A673 (cell line): ENCODE measurements at regions not wholly inside any gene's neighbourhood (a gene's known extent, or its start where the extent isn't known, plus 50 kb on each side); places are given as distances from the start of the nearest gene placed in this dataset.
A peak's percentile ranks its signal among the peaks of the same experiment; 100 is the strongest.

Experiments
- BruUV-seq: library from RNA; stranded (reverse); fragments of 400-500 nt; replicated peaks from 2 replicates; lab custom pipeline; 2021; lab: Mats Ljungman, UMichigan
- CTCF ChIA-PET: fragments of 300-600 bp; sonication (Branson Sonifier 250); formaldehyde crosslinking; loops from one replicate; lab custom pipeline; 2022; ENCODE audit warnings: antibody characterized with exemption; lab: Charles Lee
- POLR2A ChIA-PET: fragments of 300-600 bp; sonication (Branson Sonifier 250); formaldehyde crosslinking; loops from one replicate; lab custom pipeline; 2022; ENCODE audit warnings: antibody characterized with exemption; ENCODE audit not compliant: low non-redundant PET; lab: Charles Lee
- DNase-seq: peaks from one replicate; pipeline ENCODE4 v3.0.0-alpha.2; 2015; ENCODE audit warnings: low spot score
- H3K27ac ChIP-seq: fragments of 200-600 bp; sonication (generic); 2 replicates; pipeline ENCODE4 v1.5.1; 2016; ENCODE audit warnings: mixed run types, low read depth, mild to moderate bottlenecking, mixed read lengths, antibody characterized with exemption, low read length; ENCODE audit not compliant: poor library complexity, severe bottlenecking
- H3K27me3 ChIP-seq: fragments of 200-600 bp; sonication (generic); replicated peaks from 2 replicates; pipeline ENCODE4 v1.6.1; 2017; ENCODE audit warnings: mixed run types, low read depth, mild to moderate bottlenecking, mixed read lengths, antibody characterized with exemption, low read length; ENCODE audit not compliant: insufficient read depth, poor library complexity
- H3K36me3 ChIP-seq: fragments of 200-600 bp; sonication (generic); 2 replicates; pipeline ENCODE4 v1.6.1; 2016; ENCODE audit warnings: mixed run types, mild to moderate bottlenecking, mixed read lengths, antibody characterized with exemption, low read length; ENCODE audit not compliant: insufficient read depth, poor library complexity, severe bottlenecking
- H3K4me1 ChIP-seq: fragments of 200-600 bp; sonication (generic); 2 replicates; pipeline ENCODE4 v1.6.1; 2017; ENCODE audit warnings: mixed run types, mild to moderate bottlenecking, mixed read lengths, antibody characterized with exemption, low read length; ENCODE audit not compliant: insufficient read depth, poor library complexity, severe bottlenecking
- H3K4me3 ChIP-seq: fragments of 200-600 bp; sonication (generic); 2 replicates; pipeline ENCODE4 v1.5.1; 2016; ENCODE audit warnings: low read depth, mixed run types, mild to moderate bottlenecking, mixed read lengths, low read length; ENCODE audit not compliant: poor library complexity, severe bottlenecking
- H3K9me3 ChIP-seq: fragments of 200-600 bp; sonication (generic); 2 replicates; pipeline ENCODE4 v1.6.1; 2016; ENCODE audit warnings: mixed run types, low read depth, mild to moderate bottlenecking, mixed read lengths, antibody characterized with exemption, low read length; ENCODE audit not compliant: poor library complexity, severe bottlenecking
- EZH2 ChIP-seq: fragments of 200-600 bp; sonication (generic); IDR thresholded peaks from 2 replicates; pipeline ENCODE4 v1.6.1; 2017; ENCODE audit warnings: borderline replicate concordance, low read depth, mild to moderate bottlenecking, mixed read lengths, antibody characterized with exemption, low read length; ENCODE audit not compliant: poor library complexity, severe bottlenecking
- intact Hi-C: fragments of 100-400 bp; cut with micrococcal nuclease; formaldehyde crosslinking; loops from one replicate; pipeline ENCODE4 v1.10.0; 2022; ENCODE audit not compliant: unreplicated experiment
- TF ChIP-seq, protein P1 (sequence below): fragments of 300-800, 200-600 bp; sonication (generic); conservative IDR thresholded peaks from 2 replicates; pipeline ENCODE4 v1.5.1; 2017; ENCODE audit warnings: low read depth, mild to moderate bottlenecking, antibody characterized with exemption, low read length, moderate library complexity, mixed read lengths

GRCh38 chr1:229894532-229894931 is 172.5 kb upstream of the GALNT2 start:
- peaks cover 20% of the 10 kb centered on the region for H3K4me1 ChIP-seq
- no peaks in the 10 kb centered on the region for H3K27me3 ChIP-seq
- no peak for DNase-seq
- H3K36me3 ChIP-seq: no peaks in the 10 kb centered on the region
- no TSS peak for BruUV-seq
- intact Hi-C loops: no loop called here
- H3K4me3 ChIP-seq: peak overlapping the region; percentile 30
- peak overlapping the region; percentile 34 for H3K27ac ChIP-seq
- ChIA-PET CTCF (interaction anchor here (0.7 kb wide), 1 partner anchor 192 kb away, joined by 3 read pairs; no protein-coding TSS in a partner anchor), POLR2A (no interaction called here)
- H3K9me3 ChIP-seq: no peaks in the 10 kb centered on the region
- TF ChIP-seq EZH2: no peak
- TF ChIP-seq, protein P1, sequence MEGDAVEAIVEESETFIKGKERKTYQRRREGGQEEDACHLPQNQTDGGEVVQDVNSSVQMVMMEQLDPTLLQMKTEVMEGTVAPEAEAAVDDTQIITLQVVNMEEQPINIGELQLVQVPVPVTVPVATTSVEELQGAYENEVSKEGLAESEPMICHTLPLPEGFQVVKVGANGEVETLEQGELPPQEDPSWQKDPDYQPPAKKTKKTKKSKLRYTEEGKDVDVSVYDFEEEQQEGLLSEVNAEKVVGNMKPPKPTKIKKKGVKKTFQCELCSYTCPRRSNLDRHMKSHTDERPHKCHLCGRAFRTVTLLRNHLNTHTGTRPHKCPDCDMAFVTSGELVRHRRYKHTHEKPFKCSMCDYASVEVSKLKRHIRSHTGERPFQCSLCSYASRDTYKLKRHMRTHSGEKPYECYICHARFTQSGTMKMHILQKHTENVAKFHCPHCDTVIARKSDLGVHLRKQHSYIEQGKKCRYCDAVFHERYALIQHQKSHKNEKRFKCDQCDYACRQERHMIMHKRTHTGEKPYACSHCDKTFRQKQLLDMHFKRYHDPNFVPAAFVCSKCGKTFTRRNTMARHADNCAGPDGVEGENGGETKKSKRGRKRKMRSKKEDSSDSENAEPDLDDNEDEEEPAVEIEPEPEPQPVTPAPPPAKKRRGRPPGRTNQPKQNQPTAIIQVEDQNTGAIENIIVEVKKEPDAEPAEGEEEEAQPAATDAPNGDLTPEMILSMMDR: no peak

- Histone ChIP-seq H3K27me3 (no peaks in the 10 kb centered on the region), H3K4me1 (peaks cover 20% of the 10 kb centered on the region), H3K27ac (no peak overlapping the region), H3K9me3 (no peaks in the 10 kb centered on the region), H3K36me3 (no peaks in the 10 kb centered on the region), H3K4me3 (no peak overlapping the region)
- POLR2A ChIA-PET: no interaction called here
- CTCF ChIA-PET: no interaction called here
- DNase-seq: no peak
- TF ChIP-seq, protein P1: no peak
- TF ChIP-seq EZH2: no peak
- intact Hi-C loops: no loop called here
- BruUV-seq: no TSS peak
Observed at GRCh38 chr1:229895605-229896004, 171.4 kb upstream of the GALNT2 start.

GRCh38 chr1:229896306-229896705 is 170.7 kb upstream of the GALNT2 start:
- POLR2A ChIA-PET: no interaction called here
- Histone ChIP-seq H3K36me3 (no peaks in the 10 kb centered on the region), H3K9me3 (no peaks in the 10 kb centered on the region), H3K27me3 (no peaks in the 10 kb centered on the region), H3K4me3 (no peak overlapping the region), H3K4me1 (peaks cover 20% of the 10 kb centered on the region), H3K27ac (no peak overlapping the region)
- DNase-seq: no peak
- intact Hi-C loops: no loop called here
- no peak for TF ChIP-seq EZH2
- TF ChIP-seq, protein P1: no peak
- CTCF ChIA-PET: no interaction called here
- no TSS peak for BruUV-seq
